SK-N-SH (cell line): ENCODE measurements at regions not wholly inside any gene's neighbourhood (a gene's known extent, or its start where the extent isn't known, plus 50 kb on each side); places are given as distances from the start of the nearest gene placed in this dataset.

Experiments used
- CTCF ChIA-PET: fragments of 300-600, 350-600 bp; formaldehyde crosslinking; extraction: SDS; loops from one replicate; lab custom pipeline; 2021; lab: Yijun Ruan, JAX
- POLR2A ChIA-PET: fragments of 350-600 bp; sonication (Branson Sonifier 250); formaldehyde crosslinking; extraction: SDS; loops from one replicate; lab custom pipeline; 2020; ENCODE audit warnings: antibody characterized with exemption, inconsistent platforms; lab: Yijun Ruan, JAX
- DNase-seq: peaks from one replicate; pipeline ENCODE4 v3.0.0; 2012
- H2AFZ ChIP-seq: fragments of 200-600 bp; sonication (generic); 2 replicates; pipeline ENCODE4 v1.8.1; 2016; ENCODE audit warnings: antibody characterized with exemption, mild to moderate bottlenecking, low read depth
- H3F3A ChIP-seq: fragments of 200-600 bp; sonication (generic); replicated peaks from 2 replicates; pipeline ENCODE3; 2016; ENCODE audit warnings: antibody characterized with exemption, mild to moderate bottlenecking; ENCODE audit not compliant: insufficient read depth
- H3K27ac ChIP-seq, 2 experiments: fragments of 200-500 bp in 1 of 2; fragments of 200-600 bp in 1 of 2; sonication (Bioruptor generic) in 1 of 2; sonication (generic), shearing (Covaris generic) in 1 of 2; 2 replicates each; pipeline versions ENCODE4 v1.5.1 to v1.6.1; 2014 to 2016; ENCODE audit warnings: low read depth in 2 of 2, inconsistent platforms in 1 of 2, low read length in 1 of 2, mild to moderate bottlenecking in 1 of 2, mixed read lengths in 1 of 2
- H3K27me3 ChIP-seq: fragments of 200-600 bp; sonication (generic), shearing (Covaris generic); 2 replicates; pipeline ENCODE4 v1.6.1; 2016; ENCODE audit warnings: mixed run types; ENCODE audit not compliant: insufficient read depth
- H3K36me3 ChIP-seq, 2 experiments: fragments of 200-500 bp in 1 of 2; fragments of 200-600 bp in 1 of 2; sonication (Bioruptor generic) in 1 of 2; sonication (generic) in 1 of 2; replicated peaks in 1 of 2; 2 replicates each; pipeline versions ENCODE3 to v1.5.1; 2014 to 2016; ENCODE audit warnings: low read length in 1 of 2, mild to moderate bottlenecking in 1 of 2; ENCODE audit not compliant: insufficient read depth in 2 of 2, control insufficient read depth in 1 of 2
- H3K4me1 ChIP-seq, 2 experiments: fragments of 200-500 bp in 1 of 2; fragments of 200-600 bp in 1 of 2; sonication (Bioruptor generic) in 1 of 2; sonication (generic), shearing (Covaris generic) in 1 of 2; 2 replicates each; pipeline versions ENCODE4 v1.5.1 to v1.6.1; 2014 to 2016; ENCODE audit warnings: low read depth in 1 of 2, low read length in 1 of 2, mixed run types in 1 of 2; ENCODE audit not compliant: insufficient read depth in 2 of 2, control insufficient read depth in 1 of 2
- H3K4me2 ChIP-seq: fragments of 200-600 bp; sonication (generic), shearing (Covaris generic); 2 replicates; pipeline ENCODE4 v1.6.1; 2017; ENCODE audit warnings: mixed run types
- H3K4me3 ChIP-seq, 2 experiments: fragments of 200-500 bp in 1 of 2; fragments of 200-600 bp in 1 of 2; sonication (Bioruptor generic) in 1 of 2; sonication (generic), shearing (Covaris generic) in 1 of 2; 2 replicates each; pipeline versions ENCODE4 v1.5.1 to v1.8.1; 2014 to 2016; ENCODE audit warnings: low read depth in 2 of 2, inconsistent platforms in 1 of 2, low read length in 1 of 2, mild to moderate bottlenecking in 1 of 2, mixed read lengths in 1 of 2, moderate library complexity in 1 of 2
- H3K79me2 ChIP-seq: fragments of 200-600 bp; sonication (generic); 2 replicates; pipeline ENCODE4 v1.8.1; 2017; ENCODE audit warnings: mild to moderate bottlenecking; ENCODE audit not compliant: insufficient read depth
- H3K9ac ChIP-seq: fragments of 200-600 bp; sonication (generic); 2 replicates; pipeline ENCODE4 v1.6.1; 2017; ENCODE audit warnings: mixed run types
- H3K9me2 ChIP-seq: fragments of 200-600 bp; sonication (generic); 2 replicates; pipeline ENCODE4 v1.6.1; 2017; ENCODE audit warnings: mixed run types
- H3K9me3 ChIP-seq: fragments of 200-600 bp; sonication (generic); 2 replicates; pipeline ENCODE4 v1.6.1; 2017; ENCODE audit warnings: mixed run types, mild to moderate bottlenecking, moderate library complexity
- H4K20me1 ChIP-seq: fragments of 200-600 bp; sonication (generic); 2 replicates; pipeline ENCODE4 v1.6.1; 2017; ENCODE audit warnings: mild to moderate bottlenecking, mixed run types; ENCODE audit not compliant: insufficient read depth
- CHD2 ChIP-seq: fragments of 150-350 bp; IDR thresholded peaks from 2 replicates; pipeline ENCODE4 v1.6.1; 2018; ENCODE audit warnings: low read length; ENCODE audit not compliant: partially characterized antibody
- EZH2phosphoT487 ChIP-seq: fragments of 200-600 bp; sonication (generic); IDR thresholded peaks from 2 replicates; pipeline ENCODE4 v1.6.1; 2017; ENCODE audit warnings: low read depth, mixed run types, mild to moderate bottlenecking, antibody characterized with exemption, moderate library complexity, borderline replicate concordance
- IRF3 ChIP-seq: fragments of 150-350 bp; IDR thresholded peaks from 2 replicates; pipeline ENCODE4 v1.6.1; 2016; ENCODE audit warnings: mild to moderate bottlenecking, low read depth, low read length
- POLR2AphosphoS5 ChIP-seq: IDR thresholded peaks from 2 replicates; pipeline ENCODE4 v1.6.1; 2012; ENCODE audit warnings: low read depth, low read length
- RCOR1 ChIP-seq: fragments of 150-350 bp; IDR thresholded peaks from 2 replicates; pipeline ENCODE4 v1.6.1; 2017; ENCODE audit warnings: antibody characterized with exemption, low read length
- TAF1 ChIP-seq: IDR thresholded peaks from 2 replicates; pipeline ENCODE4 v1.6.1; 2012; ENCODE audit warnings: low read depth, mild to moderate bottlenecking, low read length, moderate library complexity, borderline replicate concordance
- WGBS: methylation state at CpG from one replicate; pipeline ENCODE4 v1.1.6; 2017; ENCODE audit warnings: low lambda C conversion rate; 5-methylcytosine and 5-hydroxymethylcytosine counted together
- TF ChIP-seq, protein P1 (sequence below): IDR thresholded peaks from 2 replicates; pipeline ENCODE4 v1.6.1; 2012; ENCODE audit warnings: mild to moderate bottlenecking, low read depth, low read length, moderate library complexity

DNA sequence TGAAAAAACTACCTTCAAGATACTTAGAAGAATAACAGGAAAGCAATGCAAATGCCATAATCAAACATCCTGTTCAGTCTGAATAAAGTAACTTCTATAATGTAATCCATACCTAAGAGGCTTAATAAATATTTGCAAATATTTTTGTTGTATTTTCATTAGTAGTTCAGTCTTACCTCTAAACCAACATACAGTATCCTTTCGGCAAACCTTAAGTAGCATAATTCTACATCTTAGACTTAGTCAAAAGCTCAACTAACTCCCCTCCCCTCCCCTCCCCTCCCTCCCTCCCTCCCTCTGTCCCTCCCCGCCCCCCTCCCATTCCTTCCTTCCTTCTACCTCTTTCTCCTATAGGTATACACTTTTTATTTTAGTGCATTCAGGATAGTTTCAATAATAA, 1373.2 kb downstream of the SUCLG1 start (continued):
- TF ChIP-seq EZH2phosphoT487, result no peak
- TF ChIP-seq, all 33 proteins: peak for 0

GRCh38 chr2:83081826-83082690, 1377.0 kb downstream of the SUCLG1 start:
- TF ChIP-seq POLR2AphosphoS5, result no peak
- no peak for TF ChIP-seq CHD2
- no peak for TF ChIP-seq RCOR1
- TF ChIP-seq TAF1, result no peak
- no peak for TF ChIP-seq IRF3
- WGBS, result 5% methylated on average over 6 of the region's 6 CpGs
- POLR2A ChIA-PET, result no interaction called here
- no peaks in the 10 kb centered on the region for H3F3A ChIP-seq
- no peak overlapping the region for H3K4me2 ChIP-seq
- H3K27ac ChIP-seq, result 0 out of 4 replicates have a peak overlapping the region, but pooled peaks of 1 of the 2 experiments have one; percentile 16
- CTCF ChIA-PET, result no interaction called here
- H3K4me3 ChIP-seq, result no peak overlapping the region; a peak in 1 of 4 replicates
- H3K9ac ChIP-seq, result no peak overlapping the region
- H3K9me3 ChIP-seq, result no peaks in the 10 kb centered on the region
- H4K20me1 ChIP-seq, result no peaks in the 10 kb centered on the region
- no peaks in the 10 kb centered on the region for H3K36me3 ChIP-seq
- no peaks in the 10 kb centered on the region for H3K79me2 ChIP-seq
- no peaks in the 10 kb centered on the region for H3K4me1 ChIP-seq
- H3K27me3 ChIP-seq, result no peaks in the 10 kb centered on the region
- peak; percentile 20 for DNase-seq
- no peaks in the 10 kb centered on the region for H3K9me2 ChIP-seq
- H2AFZ ChIP-seq, result peak overlapping the region; percentile 16; the same call in 1 of the 2 replicates

GRCh38 chr2:83079007-83079406, 1380.1 kb downstream of the SUCLG1 start:
- Histone ChIP-seq H3K9me3 (no peaks in the 10 kb centered on the region), H3K9me2 (no peaks in the 10 kb centered on the region), H4K20me1 (no peaks in the 10 kb centered on the region), H2AFZ (no peak overlapping the region), H3K4me2 (no peak overlapping the region), H3K79me2 (no peaks in the 10 kb centered on the region), H3K27me3 (no peaks in the 10 kb centered on the region), H3K27ac (no peak overlapping the region), H3K9ac (no peak overlapping the region), H3K4me3 (no peak overlapping the region), H3K4me1 (no peaks in the 10 kb centered on the region), H3K36me3 (no peaks in the 10 kb centered on the region), H3F3A (no peaks in the 10 kb centered on the region)
- no peak for DNase-seq
- POLR2A ChIA-PET, result no interaction called here
- CTCF ChIA-PET, result no interaction called here
- no peak for TF ChIP-seq EZH2phosphoT487
- TF ChIP-seq, protein P1, sequence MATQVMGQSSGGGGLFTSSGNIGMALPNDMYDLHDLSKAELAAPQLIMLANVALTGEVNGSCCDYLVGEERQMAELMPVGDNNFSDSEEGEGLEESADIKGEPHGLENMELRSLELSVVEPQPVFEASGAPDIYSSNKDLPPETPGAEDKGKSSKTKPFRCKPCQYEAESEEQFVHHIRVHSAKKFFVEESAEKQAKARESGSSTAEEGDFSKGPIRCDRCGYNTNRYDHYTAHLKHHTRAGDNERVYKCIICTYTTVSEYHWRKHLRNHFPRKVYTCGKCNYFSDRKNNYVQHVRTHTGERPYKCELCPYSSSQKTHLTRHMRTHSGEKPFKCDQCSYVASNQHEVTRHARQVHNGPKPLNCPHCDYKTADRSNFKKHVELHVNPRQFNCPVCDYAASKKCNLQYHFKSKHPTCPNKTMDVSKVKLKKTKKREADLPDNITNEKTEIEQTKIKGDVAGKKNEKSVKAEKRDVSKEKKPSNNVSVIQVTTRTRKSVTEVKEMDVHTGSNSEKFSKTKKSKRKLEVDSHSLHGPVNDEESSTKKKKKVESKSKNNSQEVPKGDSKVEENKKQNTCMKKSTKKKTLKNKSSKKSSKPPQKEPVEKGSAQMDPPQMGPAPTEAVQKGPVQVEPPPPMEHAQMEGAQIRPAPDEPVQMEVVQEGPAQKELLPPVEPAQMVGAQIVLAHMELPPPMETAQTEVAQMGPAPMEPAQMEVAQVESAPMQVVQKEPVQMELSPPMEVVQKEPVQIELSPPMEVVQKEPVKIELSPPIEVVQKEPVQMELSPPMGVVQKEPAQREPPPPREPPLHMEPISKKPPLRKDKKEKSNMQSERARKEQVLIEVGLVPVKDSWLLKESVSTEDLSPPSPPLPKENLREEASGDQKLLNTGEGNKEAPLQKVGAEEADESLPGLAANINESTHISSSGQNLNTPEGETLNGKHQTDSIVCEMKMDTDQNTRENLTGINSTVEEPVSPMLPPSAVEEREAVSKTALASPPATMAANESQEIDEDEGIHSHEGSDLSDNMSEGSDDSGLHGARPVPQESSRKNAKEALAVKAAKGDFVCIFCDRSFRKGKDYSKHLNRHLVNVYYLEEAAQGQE, result no peak
- WGBS, result 30% methylated on average over 2 of the region's 2 CpGs
